Thoracic aorta (tissue), 2 donors: ENCODE measurements at regions not wholly inside any gene's neighbourhood (a gene's known extent, or its start where the extent isn't known, plus 50 kb on each side); places are given as distances from the start of the nearest gene placed in this dataset.

ENCODE experiments used
- ATAC-seq: fragments of 150-250 bp; one replicate; pipeline ENCODE4 v1.8.0; 2017; ENCODE audit warnings: low read depth; ENCODE audit not compliant: insufficient number of reproducible peaks, low FRiP score
- DNase-seq: peaks from one replicate; pipeline ENCODE4 v3.0.0-alpha.2; 2020; ENCODE audit warnings: low spot score
- H3K27ac ChIP-seq, 2 donors: fragments of 200-600 bp; sonication (generic); 1 replicate in 1 of 2; 2 replicates in 1 of 2; pipeline ENCODE4 v1.5.1; 2016; ENCODE audit warnings: mild to moderate bottlenecking in 2 of 2, moderate library complexity in 2 of 2
- H3K27me3 ChIP-seq: fragments of 200-600 bp; sonication (generic); replicated peaks from 2 replicates; pipeline ENCODE4 v1.6.0; 2016; ENCODE audit warnings: mild to moderate bottlenecking; ENCODE audit not compliant: insufficient read depth
- H3K36me3 ChIP-seq: fragments of 200-600 bp; sonication (generic); one replicate; pipeline ENCODE4 v1.5.1; 2016
- H3K4me1 ChIP-seq, 2 donors: fragments of 200-600 bp; sonication (generic); 1 replicate in 1 of 2; 2 replicates in 1 of 2; pipeline versions ENCODE4 v1.5.1 to v1.6.0; 2016; ENCODE audit warnings: low read depth in 2 of 2, mild to moderate bottlenecking in 1 of 2; ENCODE audit not compliant: control insufficient read depth in 1 of 2
- H3K4me3 ChIP-seq: fragments of 200-600 bp; sonication (generic); 2 replicates; pipeline ENCODE4 v1.5.1; 2016; ENCODE audit warnings: mild to moderate bottlenecking
- H3K9me3 ChIP-seq: fragments of 200-600 bp; sonication (generic); 2 replicates; pipeline ENCODE4 v1.5.1; 2016
- CTCF ChIP-seq: fragments of 200-600 bp; sonication (generic); IDR thresholded peaks from one replicate; pipeline ENCODE4 v1.5.1; 2019; ENCODE audit warnings: antibody characterized with exemption

- ATAC-seq (no peak), DNase-seq (no peak)
- no peak overlapping the region for H3K27ac ChIP-seq
- peaks cover 3 to 7% of the 10 kb centered on the region in 2 donors for H3K4me1 ChIP-seq
- no peaks in the 10 kb centered on the region for H3K27me3 ChIP-seq
- no peak overlapping the region for H3K4me3 ChIP-seq
- H3K36me3 ChIP-seq: no peaks in the 10 kb centered on the region
- peaks cover 4% of the 10 kb centered on the region for H3K9me3 ChIP-seq
- TF ChIP-seq CTCF: no peak
These were observed 257.7 kb downstream of the ANAPC1 start for GRCh38 chr2:111626037-111626864.

DNA sequence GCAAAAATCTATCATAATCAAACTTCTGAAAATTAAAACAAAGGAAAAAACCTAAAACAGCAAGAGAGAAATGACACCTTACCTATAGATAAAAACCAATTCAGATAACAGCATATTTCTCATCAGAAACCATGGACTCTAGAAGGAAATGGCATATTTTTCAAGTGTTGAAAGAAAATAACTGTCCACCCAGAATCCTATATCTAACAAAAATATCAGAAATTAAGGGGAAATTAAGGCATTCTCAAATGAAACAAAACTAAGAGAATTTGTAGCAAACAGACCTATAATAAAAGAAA is 257.2 kb downstream of the ANAPC1 start:
- DNase-seq: no peak
- no peaks in the 10 kb centered on the region for H3K27me3 ChIP-seq
- no peak for TF ChIP-seq CTCF
- H3K4me1 ChIP-seq: peaks cover 3 to 9% of the 10 kb centered on the region in 2 donors
- H3K27ac ChIP-seq: no peak overlapping the region
- peaks cover 4% of the 10 kb centered on the region for H3K9me3 ChIP-seq
- H3K4me3 ChIP-seq: no peak overlapping the region
- no peak for ATAC-seq
- no peaks in the 10 kb centered on the region for H3K36me3 ChIP-seq

- Histone ChIP-seq H3K9me3 (peaks cover 4% of the 10 kb centered on the region), H3K4me1 (peaks cover 3 to 12% of the 10 kb centered on the region in 2 donors), H3K27me3 (no peaks in the 10 kb centered on the region), H3K36me3 (no peaks in the 10 kb centered on the region), H3K4me3 (no peak overlapping the region), H3K27ac (no peak overlapping the region)
- no peak for DNase-seq
- no peak for TF ChIP-seq CTCF
- ATAC-seq: no peak
These were observed 256.7 kb downstream of the ANAPC1 start for GRCh38 chr2:111627256-111627655.

- Histone ChIP-seq H3K4me1 (peaks cover 3 to 12% of the 10 kb centered on the region in 2 donors), H3K4me3 (no peak overlapping the region), H3K36me3 (no peaks in the 10 kb centered on the region), H3K27ac (no peak overlapping the region), H3K9me3 (peaks cover 4% of the 10 kb centered on the region), H3K27me3 (no peaks in the 10 kb centered on the region)
- TF ChIP-seq CTCF: no peak
- DNase-seq (no peak), ATAC-seq (no peak)
These were observed 255.8 kb downstream of the ANAPC1 start for GRCh38 chr2:111628221-111628620.

- peaks cover 4% of the 10 kb centered on the region for H3K9me3 ChIP-seq
- no peak overlapping the region for H3K4me3 ChIP-seq
- DNase-seq: no peak
- ATAC-seq: no peak
- TF ChIP-seq CTCF: no peak
- peaks cover 0 to 9% of the 10 kb centered on the region in 2 donors for H3K4me1 ChIP-seq
- H3K36me3 ChIP-seq: no peaks in the 10 kb centered on the region
- no peak overlapping the region for H3K27ac ChIP-seq
- H3K27me3 ChIP-seq: no peaks in the 10 kb centered on the region
These were observed 254.0 kb downstream of the ANAPC1 start for GRCh38 chr2:111629983-111630382.
